PC-3 (cell line): ENCODE measurements at regions not wholly inside any gene's neighbourhood (a gene's known extent, or its start where the extent isn't known, plus 50 kb on each side); places are given as distances from the start of the nearest gene placed in this dataset.
A peak's percentile ranks its signal among the peaks of the same experiment; 100 is the strongest.

Experiments
- ATAC-seq: fragments of 200-7000 bp; cut with Tn5 transposase; 2 replicates; pipeline ENCODE4 v1.9.1; 2020; ENCODE audit warnings: mild to moderate bottlenecking, moderate library complexity
- BruUV-seq: library from RNA; stranded (reverse); fragments of 400-500 nt; replicated peaks from 2 replicates; lab custom pipeline; 2021; lab: Mats Ljungman, UMichigan
- CTCF ChIA-PET: fragments of 300-600 bp; sonication (Branson Sonifier 250); formaldehyde crosslinking; loops from one replicate; lab custom pipeline; 2022; ENCODE audit warnings: antibody characterized with exemption; lab: Charles Lee
- POLR2A ChIA-PET: fragments of 300-600 bp; sonication (Branson Sonifier 250); formaldehyde crosslinking; loops from one replicate; lab custom pipeline; 2022; ENCODE audit warnings: antibody characterized with exemption; ENCODE audit not compliant: unreplicated experiment; lab: Charles Lee
- DNase-seq: peaks from one replicate; pipeline ENCODE4 v3.0.0-alpha.2; 2015
- H2AFZ ChIP-seq: fragments of 300-600 bp; sonication (generic); 2 replicates; pipeline ENCODE4 v1.6.0; 2016; ENCODE audit warnings: antibody characterized with exemption, low read length
- H3F3A ChIP-seq: fragments of 300-600 bp; sonication (generic); one replicate; pipeline ENCODE4 v1.6.0; 2017; ENCODE audit warnings: antibody characterized with exemption, low read length, control low read depth, mild to moderate bottlenecking; ENCODE audit not compliant: unreplicated experiment
- H3K27ac ChIP-seq: fragments of 300-600 bp; sonication (generic); 2 replicates; pipeline ENCODE4 v1.5.1; 2016; ENCODE audit warnings: mild to moderate bottlenecking, low read length
- H3K27me3 ChIP-seq: fragments of 300-600 bp; sonication (generic); 2 replicates; pipeline ENCODE4 v1.6.1; 2016; ENCODE audit warnings: low read length, mixed read lengths
- H3K36me3 ChIP-seq: fragments of 300-600 bp; sonication (generic); 2 replicates; pipeline ENCODE4 v1.6.1; 2016; ENCODE audit warnings: low read depth, mixed run types, low read length, mixed read lengths
- H3K4me1 ChIP-seq: fragments of 300-600 bp; sonication (generic); 2 replicates; pipeline ENCODE4 v1.5.1; 2016; ENCODE audit warnings: low read length; ENCODE audit not compliant: insufficient read depth
- H3K4me2 ChIP-seq: fragments of 300-600 bp; sonication (generic); 2 replicates; pipeline ENCODE4 v1.6.0; 2016; ENCODE audit warnings: low read length
- H3K4me3 ChIP-seq: fragments of 300-600 bp; sonication (generic); 2 replicates; pipeline ENCODE4 v1.5.1; 2016; ENCODE audit warnings: mild to moderate bottlenecking, low read length, mixed read lengths
- H3K79me2 ChIP-seq: fragments of 300-600 bp; sonication (generic); 2 replicates; pipeline ENCODE4 v1.6.1; 2017; ENCODE audit warnings: low read length, mixed read lengths
- H3K9ac ChIP-seq: fragments of 300-600 bp; sonication (generic); 2 replicates; pipeline ENCODE4 v1.6.0; 2016; ENCODE audit warnings: mild to moderate bottlenecking, low read length
- H3K9me2 ChIP-seq: fragments of 300-600 bp; sonication (generic); replicated peaks from 2 replicates; pipeline ENCODE4 v1.6.1; 2016; ENCODE audit warnings: mixed run types, low read length, mixed read lengths
- H3K9me3 ChIP-seq: fragments of 300-600 bp; sonication (generic); 2 replicates; pipeline ENCODE4 v1.6.1; 2016; ENCODE audit warnings: low read length, mixed read lengths
- H4K20me1 ChIP-seq: fragments of 300-600 bp; sonication (generic); 2 replicates; pipeline ENCODE4 v1.6.1; 2016; ENCODE audit warnings: low read length, mixed read lengths
- CTCF ChIP-seq: fragments of 300-600 bp; sonication (generic); conservative IDR thresholded peaks from 2 replicates; pipeline ENCODE4 v1.5.1; 2017; ENCODE audit warnings: antibody characterized with exemption, low read depth, mild to moderate bottlenecking, low read length
- EZH2 ChIP-seq: fragments of 300-600 bp; sonication (generic); IDR thresholded peaks from one replicate; pipeline ENCODE4 v1.6.1; 2017; ENCODE audit warnings: antibody characterized with exemption, mild to moderate bottlenecking, low read length; ENCODE audit not compliant: unreplicated experiment
- EZH2phosphoT487 ChIP-seq: fragments of 300-600 bp; sonication (generic); IDR thresholded peaks from 2 replicates; pipeline ENCODE4 v1.6.1; 2018; ENCODE audit warnings: mild to moderate bottlenecking, antibody characterized with exemption, low read length, borderline replicate concordance
- intact Hi-C: fragments of 100-400 bp; cut with micrococcal nuclease; formaldehyde crosslinking; loops from 2 replicates; pipeline ENCODE4 v1.9.0; 2023

DNA sequence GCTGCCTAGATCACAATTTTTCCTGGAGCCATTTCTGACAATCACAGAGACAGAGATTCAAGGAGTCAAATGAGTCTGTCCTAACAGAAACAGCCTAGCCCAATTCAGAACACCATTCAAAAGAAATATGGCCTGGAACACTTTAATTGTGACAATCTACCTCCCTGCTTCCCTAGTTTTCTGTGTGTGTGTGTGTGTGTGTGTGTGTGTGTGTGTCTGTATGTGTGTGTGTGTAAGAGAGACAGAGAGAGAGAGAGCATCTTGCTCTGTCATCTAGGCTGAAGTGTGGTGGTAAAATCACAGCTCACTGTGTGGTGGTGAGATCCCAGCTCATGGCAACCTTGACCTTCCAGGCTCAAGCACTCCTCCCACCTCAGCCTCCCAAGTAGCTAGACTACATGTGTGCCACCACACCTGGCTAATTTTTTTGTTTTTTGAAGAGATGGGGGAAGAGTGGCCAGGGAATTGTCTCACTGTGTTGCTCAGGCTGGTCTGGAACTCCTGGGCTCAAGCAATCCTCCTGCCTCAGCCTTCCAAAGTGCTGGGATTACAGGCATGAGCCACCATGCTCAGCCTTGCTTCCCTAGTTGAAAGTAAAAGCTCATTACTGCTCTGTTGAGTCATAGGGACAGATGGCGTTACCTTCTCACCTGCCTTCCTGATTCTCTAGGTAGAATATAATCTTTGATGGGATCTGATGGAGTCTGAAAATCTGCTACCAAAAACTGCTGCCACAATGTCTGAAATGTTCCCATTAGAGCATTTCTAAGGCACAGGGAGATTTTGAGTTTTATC lies 89.6 kb upstream of the BEND6 start:
- TF ChIP-seq EZH2phosphoT487 (no peak), CTCF (no peak), EZH2 (no peak)
- ChIA-PET POLR2A (interaction anchor here (0.6 kb wide), 2 partner anchors 78 to 193 kb away, joined by 4 to 6 read pairs; no protein-coding TSS in a partner anchor), CTCF (no interaction called here)
- Histone ChIP-seq H3K4me1 (peaks cover 83% of the 10 kb centered on the region), H3K4me2 (no peak overlapping the region), H3K79me2 (0 out of 2 replicates have a peak, but pooled peaks cover 4% of the 10 kb centered on the region), H4K20me1 (no peaks in the 10 kb centered on the region), H3K9me2 (no peaks in the 10 kb centered on the region), H3K36me3 (no peaks in the 10 kb centered on the region), H3K9ac (no peak overlapping the region), H3K9me3 (no peaks in the 10 kb centered on the region), H3K4me3 (no peak overlapping the region), H3K27me3 (no peaks in the 10 kb centered on the region), H3F3A (peaks cover 4% of the 10 kb centered on the region), H2AFZ (no peak overlapping the region), H3K27ac (no peak overlapping the region)
- intact Hi-C loops, result no loop called here
- no peak for DNase-seq
- ATAC-seq, result no peak
- BruUV-seq, result no TSS peak

- TF ChIP-seq EZH2, result no peak
- TF ChIP-seq CTCF, result no peak
- TF ChIP-seq EZH2phosphoT487, result no peak
- Histone ChIP-seq H3K9ac (no peak overlapping the region), H3F3A (peaks cover 4% of the 10 kb centered on the region), H2AFZ (no peak overlapping the region), H4K20me1 (no peaks in the 10 kb centered on the region), H3K79me2 (0 out of 2 replicates have a peak, but pooled peaks cover under 1% of the 10 kb centered on the region), H3K27me3 (no peaks in the 10 kb centered on the region), H3K9me3 (no peaks in the 10 kb centered on the region), H3K9me2 (no peaks in the 10 kb centered on the region), H3K4me3 (no peak overlapping the region), H3K36me3 (no peaks in the 10 kb centered on the region), H3K4me2 (peak overlapping the region; percentile 35), H3K27ac (peak overlapping the region; percentile 53), H3K4me1 (peaks cover 80% of the 10 kb centered on the region)
- ChIA-PET CTCF (no interaction called here), POLR2A (no interaction called here)
- ATAC-seq (peak; percentile 58), DNase-seq (peak; percentile 75)
- intact Hi-C loops, result loop anchor here (5.0 kb wide), 1 partner anchor 33 kb away; no protein-coding TSS in a partner anchor
- no TSS peak for BruUV-seq
Observed at GRCh38 chr6:56864171-56864616, 90.7 kb upstream of the BEND6 start.

GRCh38 chr6:56863366-56863765 lies 91.5 kb upstream of the BEND6 start:
- H3K9ac ChIP-seq, result no peak overlapping the region
- DNase-seq (peak; percentile 59), ATAC-seq (peak; percentile 34)
- no peaks in the 10 kb centered on the region for H3K9me2 ChIP-seq
- no peaks in the 10 kb centered on the region for H3K79me2 ChIP-seq
- no peaks in the 10 kb centered on the region for H3K36me3 ChIP-seq
- BruUV-seq, result no TSS peak
- CTCF ChIA-PET, result no interaction called here
- no peaks in the 10 kb centered on the region for H3K27me3 ChIP-seq
- H3K4me2 ChIP-seq, result peak overlapping the region; percentile 35
- no peaks in the 10 kb centered on the region for H4K20me1 ChIP-seq
- H3K4me1 ChIP-seq, result peaks cover 71% of the 10 kb centered on the region
- H2AFZ ChIP-seq, result no peak overlapping the region
- H3K9me3 ChIP-seq, result no peaks in the 10 kb centered on the region
- POLR2A ChIA-PET, result no interaction called here
- H3K27ac ChIP-seq, result peak overlapping the region; percentile 53
- TF ChIP-seq CTCF (no peak), EZH2phosphoT487 (no peak), EZH2 (no peak)
- H3F3A ChIP-seq, result no peaks in the 10 kb centered on the region
- intact Hi-C loops, result loop anchor here (5.0 kb wide), 1 partner anchor 34 kb away; no protein-coding TSS in a partner anchor
- no peak overlapping the region for H3K4me3 ChIP-seq
